Memory B cell (primary cell): ENCODE measurements at regions not wholly inside any gene's neighbourhood (a gene's known extent, or its start where the extent isn't known, plus 50 kb on each side); places are given as distances from the start of the nearest gene placed in this dataset.
"Not testable (repeated sequence)": the region's sequence is repeated elsewhere in the genome, so short reads cannot be mapped to it uniquely, and the experiment has no call there.

Source experiments
- ATAC-seq: fragments of 150-1000 bp; cut with Tn5 transposase; 2 replicates; pipeline ENCODE4 v1.10.0; 2021; ENCODE audit warnings: low read depth, mild to moderate bottlenecking, moderate library complexity
- DNase-seq, 2 donors: peaks; one replicate each; pipeline ENCODE4 v3.0.0; 2022; ENCODE audit warnings: low spot score in 2 of 2
- H3K27ac Mint-ChIP-seq: one replicate; pipeline ENCODE4 v1.8.0; 2022; ENCODE audit warnings: mild to moderate bottlenecking, moderate library complexity, mixed read lengths
- H3K27me3 Mint-ChIP-seq: one replicate; pipeline ENCODE4 v1.8.0; 2022; ENCODE audit warnings: mixed read lengths
- H3K36me3 Mint-ChIP-seq: one replicate; pipeline ENCODE4 v1.8.0; 2022; ENCODE audit warnings: mild to moderate bottlenecking, mixed read lengths
- H3K4me1 Mint-ChIP-seq: one replicate; pipeline ENCODE4 v1.8.0; 2022; ENCODE audit warnings: mixed read lengths
- H3K4me3 Mint-ChIP-seq: one replicate; pipeline ENCODE4 v1.8.0; 2022; ENCODE audit warnings: mild to moderate bottlenecking, moderate library complexity, mixed read lengths
- H3K9me3 Mint-ChIP-seq: one replicate; pipeline ENCODE4 v1.8.0; 2022; ENCODE audit warnings: mixed read lengths

DNA sequence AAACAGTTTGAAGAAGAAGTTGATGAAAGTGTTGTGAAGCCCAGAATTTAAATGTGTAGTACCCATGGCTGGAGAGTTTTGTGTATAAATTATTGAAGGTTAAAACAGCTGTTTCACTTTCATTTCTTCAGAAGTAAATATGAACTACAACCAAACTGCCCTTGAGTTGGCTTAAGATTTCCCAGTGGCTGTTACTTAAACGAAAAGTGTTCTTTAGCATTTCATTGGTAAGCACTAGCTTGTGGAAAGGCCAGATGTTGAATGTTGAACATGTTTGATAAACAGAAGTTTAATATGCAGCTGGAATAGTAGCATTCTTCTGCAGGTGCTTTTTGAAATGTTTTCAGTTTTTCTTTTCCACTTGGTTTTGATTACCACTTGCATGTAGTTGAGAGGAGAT is 83.2 kb upstream of the TNRC6B start:
- peak; percentile 75 for ATAC-seq
- Mint-ChIP-seq H3K9me3 (no peaks in the 10 kb centered on the region), H3K27ac (peak overlapping the region; percentile 24), H3K27me3 (no peaks in the 10 kb centered on the region), H3K36me3 (peaks cover 6% of the 10 kb centered on the region), H3K4me1 (peaks cover 41% of the 10 kb centered on the region), H3K4me3 (peak overlapping the region; percentile 34)
- DNase-seq: no peak

DNA sequence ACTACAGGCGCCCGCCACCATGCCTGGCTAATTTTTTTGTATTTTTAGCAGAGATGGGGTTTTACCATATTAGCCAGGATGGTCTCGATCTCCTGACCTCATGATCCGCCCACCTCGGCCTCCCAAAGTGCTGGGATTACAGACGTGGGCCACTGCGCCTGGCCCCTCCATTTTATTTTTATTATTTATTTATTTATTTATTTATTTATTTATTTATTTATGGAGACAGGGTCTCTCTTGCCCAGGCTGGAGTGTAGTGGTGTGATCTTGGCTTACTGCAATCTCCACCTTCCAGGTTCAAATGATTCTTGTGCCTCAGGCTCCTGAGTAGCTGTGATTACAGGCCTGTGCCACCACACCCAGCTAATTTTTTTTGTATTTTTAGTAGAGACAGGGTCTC is 77.8 kb upstream of the TNRC6B start:
- peaks cover 39% of the 10 kb centered on the region for H3K4me1 Mint-ChIP-seq
- ATAC-seq: not testable (repeated sequence)

DNA sequence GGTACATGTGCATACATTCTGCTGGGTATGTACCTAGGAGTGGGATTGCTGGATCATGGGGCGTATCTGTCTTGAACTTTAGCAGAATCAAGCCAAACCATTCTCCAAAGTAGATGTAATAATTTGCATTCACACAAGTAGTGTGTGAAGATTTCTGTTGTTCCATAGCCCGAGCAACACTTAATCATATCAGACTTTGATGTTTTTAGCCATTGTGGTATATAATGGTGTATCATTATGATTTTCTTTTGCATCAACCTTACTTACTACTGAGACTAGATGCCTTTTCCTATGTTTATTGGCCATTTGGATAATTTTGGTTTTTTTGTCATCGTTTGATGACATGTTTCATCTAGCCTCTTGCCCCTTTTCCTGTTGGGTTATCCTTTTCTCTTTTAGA is 72.0 kb upstream of the TNRC6B start:
- no peaks in the 10 kb centered on the region for H3K27me3 Mint-ChIP-seq
- ATAC-seq (no peak), DNase-seq (no peak)
- H3K4me3 Mint-ChIP-seq: no peak overlapping the region
- no peak overlapping the region for H3K27ac Mint-ChIP-seq
- peaks cover 5% of the 10 kb centered on the region for H3K36me3 Mint-ChIP-seq
- peaks cover 47% of the 10 kb centered on the region for H3K4me1 Mint-ChIP-seq
- no peaks in the 10 kb centered on the region for H3K9me3 Mint-ChIP-seq

More for the DNA sequence above, 77.8 kb upstream of the TNRC6B start:
- H3K27me3 Mint-ChIP-seq, H3K4me3 Mint-ChIP-seq, H3K9me3 Mint-ChIP-seq, H3K27ac Mint-ChIP-seq, DNase-seq, H3K36me3 Mint-ChIP-seq: not testable (repeated sequence)

DNA sequence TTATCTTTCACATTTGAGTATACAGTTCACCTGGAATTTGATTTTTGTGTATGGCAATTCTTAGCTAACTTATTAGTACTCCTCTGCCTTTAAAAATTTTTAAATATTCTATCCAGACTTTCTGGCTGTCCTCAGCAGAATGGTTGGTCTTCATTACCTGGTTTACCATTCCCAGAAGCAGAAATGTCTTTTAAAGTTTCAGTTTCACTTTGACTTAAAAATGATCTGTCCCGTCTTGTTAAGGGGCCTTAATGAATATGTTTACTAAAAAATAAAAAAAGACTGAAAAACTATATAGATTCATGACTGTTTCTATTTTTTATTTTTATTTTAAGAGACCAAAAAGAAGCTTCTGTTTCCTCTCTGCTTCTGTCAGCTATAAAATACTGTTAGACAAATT is 70.5 kb upstream of the TNRC6B start:
- H3K4me1 Mint-ChIP-seq: peaks cover 54% of the 10 kb centered on the region
- no peaks in the 10 kb centered on the region for H3K27me3 Mint-ChIP-seq
- peak; percentile 56 for ATAC-seq
- H3K4me3 Mint-ChIP-seq: no peak overlapping the region
- no peaks in the 10 kb centered on the region for H3K9me3 Mint-ChIP-seq
- peak overlapping the region; percentile 63 for H3K27ac Mint-ChIP-seq
- no peak for DNase-seq
- H3K36me3 Mint-ChIP-seq: peaks cover 3% of the 10 kb centered on the region

DNA sequence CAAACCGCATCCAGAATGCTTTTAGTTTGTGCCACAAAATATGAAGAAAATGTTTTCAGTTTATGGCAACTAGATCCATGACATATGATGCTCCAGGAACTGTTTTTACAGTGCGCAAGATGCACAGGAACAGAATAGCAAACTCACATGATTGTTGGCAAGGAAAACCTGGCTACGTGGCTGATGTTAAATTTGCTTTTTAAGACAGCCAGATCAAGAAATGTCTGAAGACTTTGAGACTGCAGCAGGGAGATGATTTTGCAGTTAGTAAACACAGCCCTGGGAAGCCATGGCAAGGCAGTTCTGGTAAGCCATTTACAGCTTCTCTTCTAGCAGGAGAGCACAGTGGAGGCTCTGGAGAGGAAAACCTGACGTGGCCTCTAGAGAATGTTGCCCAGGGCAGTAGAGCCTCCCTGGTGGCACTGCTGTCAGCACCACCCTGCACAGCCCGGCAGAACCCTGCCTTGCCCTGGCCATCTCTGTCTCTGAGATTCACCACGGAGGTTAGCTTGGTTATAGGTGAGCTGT is 69.8 kb upstream of the TNRC6B start:
- no peak for DNase-seq
- H3K4me1 Mint-ChIP-seq: peaks cover 59% of the 10 kb centered on the region
- H3K36me3 Mint-ChIP-seq: peaks cover 3% of the 10 kb centered on the region
- no peaks in the 10 kb centered on the region for H3K9me3 Mint-ChIP-seq
- H3K27me3 Mint-ChIP-seq: no peaks in the 10 kb centered on the region
- no peak for ATAC-seq
- H3K27ac Mint-ChIP-seq: no peak overlapping the region
- H3K4me3 Mint-ChIP-seq: peak overlapping the region; percentile 59

DNA sequence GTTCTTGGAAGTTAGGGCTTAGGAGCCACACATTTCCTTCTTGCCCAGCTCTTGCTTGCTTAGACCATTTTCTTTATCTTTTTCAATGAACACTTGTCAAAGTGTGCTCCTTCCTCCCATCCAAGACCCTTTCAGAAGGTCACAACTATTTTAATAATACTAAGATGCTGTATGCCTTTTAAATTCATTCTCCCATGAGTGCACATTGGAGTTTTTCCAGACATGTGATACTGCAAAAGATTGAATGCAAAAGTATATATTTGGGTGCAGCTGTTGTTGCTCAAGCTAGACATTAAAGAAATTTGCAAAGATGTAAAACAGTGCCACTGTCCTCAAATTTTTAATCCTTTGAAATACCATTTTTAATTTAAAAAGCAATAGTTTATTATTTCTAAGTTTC is 69.3 kb upstream of the TNRC6B start:
- DNase-seq (no peak), ATAC-seq (no peak)
- no peaks in the 10 kb centered on the region for H3K27me3 Mint-ChIP-seq
- H3K9me3 Mint-ChIP-seq: no peaks in the 10 kb centered on the region
- no peak overlapping the region for H3K4me3 Mint-ChIP-seq
- peaks cover 3% of the 10 kb centered on the region for H3K36me3 Mint-ChIP-seq
- peaks cover 60% of the 10 kb centered on the region for H3K4me1 Mint-ChIP-seq
- H3K27ac Mint-ChIP-seq: no peak overlapping the region

DNA sequence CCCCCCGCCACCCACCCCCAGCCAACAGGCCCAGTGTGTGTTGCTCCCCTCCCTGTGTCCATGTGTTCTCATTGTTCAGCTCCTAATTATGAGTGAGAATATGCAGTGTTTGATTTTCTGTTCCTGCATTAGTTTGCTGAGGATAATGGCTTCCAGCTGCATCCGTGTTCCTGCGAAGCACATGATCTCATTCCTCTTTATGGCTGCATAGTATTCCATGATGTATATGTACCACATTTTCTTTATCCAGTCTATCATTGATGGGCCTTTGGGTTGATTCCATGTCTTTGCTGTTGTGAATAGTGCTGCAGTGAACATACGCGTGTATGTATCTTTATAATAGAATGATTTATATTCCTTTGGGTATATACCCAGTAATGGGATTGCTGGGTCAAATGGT is 68.8 kb upstream of the TNRC6B start:
- peaks cover 64% of the 10 kb centered on the region for H3K4me1 Mint-ChIP-seq
- not testable (repeated sequence) for DNase-seq, ATAC-seq, H3K27me3 Mint-ChIP-seq, H3K36me3 Mint-ChIP-seq, H3K4me3 Mint-ChIP-seq, H3K9me3 Mint-ChIP-seq, H3K27ac Mint-ChIP-seq

DNA sequence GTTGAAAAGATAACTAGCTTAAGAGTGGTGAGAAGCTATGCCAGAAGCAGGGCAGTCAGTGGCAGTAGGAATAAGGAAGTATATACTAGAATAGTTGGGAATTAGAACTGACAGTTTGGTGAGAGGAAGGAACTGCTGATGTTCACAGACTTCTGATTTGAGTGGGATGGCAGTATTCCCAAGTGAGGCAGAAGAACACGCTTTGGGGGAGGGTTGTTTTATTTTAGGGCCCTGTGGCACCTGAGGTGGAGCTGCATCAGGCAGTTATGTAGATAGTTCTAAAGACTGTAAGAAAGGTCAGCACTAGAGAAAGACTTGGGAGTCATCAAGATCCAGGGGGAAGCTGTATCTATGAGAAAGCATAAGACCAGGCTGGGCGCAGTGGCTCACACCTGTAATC is 66.3 kb upstream of the TNRC6B start:
- Mint-ChIP-seq H3K27me3 (no peaks in the 10 kb centered on the region), H3K9me3 (no peaks in the 10 kb centered on the region), H3K36me3 (peaks cover 5% of the 10 kb centered on the region), H3K27ac (peak overlapping the region; percentile 62), H3K4me3 (no peak overlapping the region), H3K4me1 (peaks cover 62% of the 10 kb centered on the region)
- DNase-seq (no peak), ATAC-seq (no peak)

DNA sequence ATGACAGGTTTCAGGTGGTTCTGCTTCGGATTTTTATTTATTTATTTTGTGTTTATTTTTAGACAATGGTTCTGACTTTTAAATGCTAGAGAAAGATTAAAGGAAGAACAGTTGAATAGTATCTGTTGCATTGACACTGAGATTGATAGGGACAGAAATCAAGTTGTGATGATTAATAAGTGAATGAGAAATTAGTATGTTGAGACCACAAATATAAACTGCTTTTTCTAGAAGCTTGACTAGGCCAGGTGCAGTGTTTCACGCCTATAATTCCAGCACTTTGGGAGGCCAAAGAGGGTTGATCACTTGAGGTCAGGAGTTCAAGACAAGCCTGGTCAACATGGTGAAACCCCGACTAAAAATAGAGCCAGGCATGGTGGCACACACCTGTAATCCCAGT is 65.1 kb upstream of the TNRC6B start:
- Mint-ChIP-seq H3K27ac (peak overlapping the region; percentile 62), H3K4me1 (peaks cover 59% of the 10 kb centered on the region), H3K4me3 (no peak overlapping the region), H3K9me3 (no peaks in the 10 kb centered on the region), H3K36me3 (peaks cover 5% of the 10 kb centered on the region), H3K27me3 (no peaks in the 10 kb centered on the region)
- DNase-seq (no peak), ATAC-seq (no peak)

DNA sequence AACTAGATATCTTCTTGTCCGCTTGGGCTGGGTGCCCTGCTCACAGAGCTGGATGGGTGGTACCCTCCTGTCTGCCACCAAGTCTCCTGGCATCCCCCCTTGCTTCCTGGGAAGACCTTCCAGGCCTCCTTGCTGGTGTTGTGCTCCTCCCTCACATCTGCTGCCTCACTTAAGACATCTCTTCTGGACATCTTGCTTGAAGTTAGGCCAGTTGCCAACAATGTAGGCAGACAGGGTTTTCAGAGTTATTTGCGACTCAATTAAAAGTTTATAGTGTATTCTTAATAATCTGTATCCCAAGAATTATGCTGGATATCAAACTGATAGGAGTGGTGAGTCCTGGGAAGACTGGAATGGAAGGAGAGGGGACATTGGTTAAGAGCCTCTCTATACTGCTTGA is 64.0 kb upstream of the TNRC6B start:
- H3K36me3 Mint-ChIP-seq: peaks cover 13% of the 10 kb centered on the region
- no peak overlapping the region for H3K27ac Mint-ChIP-seq
- no peak overlapping the region for H3K4me3 Mint-ChIP-seq

DNA sequence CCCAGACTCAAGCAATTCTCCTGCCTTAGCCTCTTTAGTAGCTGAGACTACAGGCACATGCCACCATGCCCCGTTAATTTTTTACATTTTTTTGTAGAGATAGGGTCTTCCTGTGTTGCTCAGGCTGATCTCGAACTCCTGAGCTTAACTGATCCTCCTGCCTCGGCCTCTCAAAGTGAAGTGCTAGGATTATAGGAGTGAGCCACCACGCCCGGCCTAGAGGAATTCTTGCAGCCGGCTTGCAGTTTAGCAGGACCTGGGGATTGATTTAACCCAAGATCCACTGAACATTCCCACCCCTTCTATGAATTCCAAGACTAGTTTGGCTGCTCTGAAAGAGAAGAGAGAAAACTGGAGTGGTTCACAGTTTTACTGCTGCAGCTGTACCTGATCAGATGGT is 63.3 kb upstream of the TNRC6B start:
- no peaks in the 10 kb centered on the region for H3K9me3 Mint-ChIP-seq
- no peaks in the 10 kb centered on the region for H3K27me3 Mint-ChIP-seq
- ATAC-seq: no peak
- no peak for DNase-seq
- H3K4me1 Mint-ChIP-seq: peaks cover 56% of the 10 kb centered on the region
- H3K4me3 Mint-ChIP-seq: no peak overlapping the region
- no peak overlapping the region for H3K27ac Mint-ChIP-seq
- H3K36me3 Mint-ChIP-seq: peaks cover 11% of the 10 kb centered on the region

More for the DNA sequence above, 64.0 kb upstream of the TNRC6B start:
- ATAC-seq (no peak), DNase-seq (no peak)
- Mint-ChIP-seq H3K9me3 (no peaks in the 10 kb centered on the region), H3K27me3 (no peaks in the 10 kb centered on the region), H3K4me1 (peaks cover 56% of the 10 kb centered on the region)

DNA sequence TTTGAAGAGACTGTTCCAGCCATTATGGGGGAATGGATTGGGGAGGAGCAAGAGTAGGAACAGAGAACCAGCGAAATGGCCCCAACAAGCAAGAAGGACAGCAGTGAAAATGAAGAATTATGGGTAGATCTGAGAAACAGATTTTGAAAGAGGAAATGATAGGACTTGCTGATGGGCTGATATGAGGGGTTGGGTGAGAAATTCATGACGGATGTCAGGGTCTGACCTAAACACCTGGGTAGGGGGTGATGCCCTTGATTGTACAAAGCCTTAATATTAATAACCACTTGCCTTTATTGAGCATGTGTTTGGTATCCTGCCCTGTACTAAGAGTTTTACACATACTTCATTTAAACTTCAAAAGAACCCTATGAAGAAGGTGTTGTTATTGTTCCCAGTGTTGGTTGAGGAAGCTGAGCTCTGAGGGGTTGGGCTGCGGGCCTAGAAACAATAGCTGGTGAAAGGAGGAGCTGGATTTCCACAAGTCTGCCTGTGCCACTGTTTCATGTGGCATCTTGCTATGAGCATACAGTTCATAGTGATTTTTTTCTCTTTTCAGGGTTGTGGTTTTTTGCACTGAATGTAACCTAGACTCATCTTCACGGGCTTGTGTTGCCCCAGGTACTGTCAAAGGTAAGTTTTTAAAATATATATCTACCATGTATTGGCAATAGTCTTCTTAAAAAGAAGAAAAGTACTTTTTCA is 61.1 kb upstream of the TNRC6B start:
- Mint-ChIP-seq H3K27ac (no peak overlapping the region), H3K9me3 (no peaks in the 10 kb centered on the region), H3K27me3 (no peaks in the 10 kb centered on the region), H3K36me3 (peaks cover 18% of the 10 kb centered on the region), H3K4me1 (peaks cover 49% of the 10 kb centered on the region), H3K4me3 (no peak overlapping the region)
- ATAC-seq (no peak), DNase-seq (no peak)

DNA sequence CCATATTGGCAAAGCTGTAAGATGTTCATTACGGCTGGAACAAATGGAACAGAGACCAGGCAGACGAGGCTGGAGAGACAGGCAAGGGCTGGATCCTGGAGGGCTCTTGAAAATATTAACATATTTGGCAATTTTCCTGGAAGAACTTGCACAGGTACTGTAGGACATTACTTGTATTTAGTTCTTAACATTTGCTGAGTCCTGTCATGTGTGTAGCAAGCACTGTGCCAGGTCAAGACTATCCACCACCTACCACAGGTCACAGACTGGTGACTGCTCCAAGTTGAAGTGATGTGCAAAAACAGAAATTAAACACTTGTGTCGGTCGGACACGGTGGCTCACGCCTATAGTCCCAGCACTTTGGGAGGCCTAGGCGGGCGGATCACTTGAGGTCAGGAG is 58.7 kb upstream of the TNRC6B start:
- H3K4me1 Mint-ChIP-seq: peaks cover 36% of the 10 kb centered on the region
- no peak for DNase-seq

DNA sequence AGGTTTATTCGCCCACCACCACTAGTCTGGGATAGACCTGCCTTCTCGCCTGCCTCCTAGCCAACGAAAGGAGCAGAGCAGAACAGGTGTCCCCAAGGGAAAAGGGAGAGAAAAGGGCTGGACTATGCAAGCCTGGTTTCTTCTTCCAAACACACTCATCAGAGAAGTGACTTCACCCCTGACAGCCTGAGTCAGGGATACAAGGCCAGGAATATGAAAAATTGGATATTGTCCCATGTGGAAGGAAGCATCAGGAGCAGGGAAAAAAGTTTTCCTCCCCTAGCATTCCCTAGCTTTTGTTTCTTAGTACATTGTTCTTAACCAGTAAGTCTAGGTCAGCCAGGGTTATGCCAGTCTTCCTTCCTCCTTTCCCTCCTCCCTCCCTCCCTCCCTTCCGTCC is 56.9 kb upstream of the TNRC6B start:
- H3K4me1 Mint-ChIP-seq: peaks cover 26% of the 10 kb centered on the region
- ATAC-seq: no peak

More for the DNA sequence above, 58.7 kb upstream of the TNRC6B start:
- no peaks in the 10 kb centered on the region for H3K9me3 Mint-ChIP-seq
- no peak for ATAC-seq
- H3K36me3 Mint-ChIP-seq: peaks cover 28% of the 10 kb centered on the region
- peak overlapping the region; percentile 6 for H3K27ac Mint-ChIP-seq
- H3K27me3 Mint-ChIP-seq: no peaks in the 10 kb centered on the region
- H3K4me3 Mint-ChIP-seq: no peak overlapping the region

DNA sequence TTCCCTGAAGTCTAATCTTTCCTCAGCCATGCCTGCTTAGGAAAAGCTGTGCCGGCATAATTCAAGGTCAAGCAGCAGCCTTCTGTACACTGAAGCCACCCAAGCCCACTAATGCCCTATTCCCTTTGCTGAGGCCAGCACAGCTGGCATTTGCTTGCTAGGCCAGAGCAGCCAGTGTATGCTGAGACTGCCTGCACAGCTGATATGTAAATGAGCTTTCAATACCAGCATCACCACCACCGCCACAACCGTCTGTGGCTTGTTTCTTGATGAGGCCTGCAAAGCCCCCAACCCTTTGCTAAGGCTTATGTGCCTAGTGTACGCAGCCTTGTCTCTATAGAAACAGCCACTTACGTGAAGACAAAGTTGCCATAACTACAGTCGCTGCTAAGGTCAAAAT is 56.3 kb upstream of the TNRC6B start:
- Mint-ChIP-seq H3K9me3 (no peaks in the 10 kb centered on the region), H3K4me3 (no peak overlapping the region), H3K4me1 (peaks cover 21% of the 10 kb centered on the region), H3K36me3 (peaks cover 32% of the 10 kb centered on the region), H3K27me3 (no peaks in the 10 kb centered on the region), H3K27ac (no peak overlapping the region)
- no peak for DNase-seq
- no peak for ATAC-seq

More for the DNA sequence above, 56.9 kb upstream of the TNRC6B start:
- no peak for DNase-seq
- no peaks in the 10 kb centered on the region for H3K9me3 Mint-ChIP-seq
- H3K36me3 Mint-ChIP-seq: peaks cover 32% of the 10 kb centered on the region
- no peak overlapping the region for H3K4me3 Mint-ChIP-seq
- no peaks in the 10 kb centered on the region for H3K27me3 Mint-ChIP-seq
- no peak overlapping the region for H3K27ac Mint-ChIP-seq
